Keratinocyte (primary cell): ENCODE measurements at regions not wholly inside any gene's neighbourhood (a gene's known extent, or its start where the extent isn't known, plus 50 kb on each side); places are given as distances from the start of the nearest gene placed in this dataset.

ENCODE experiments used
- EZH2 ChIP-seq: IDR thresholded peaks from one replicate; pipeline ENCODE4 v1.6.1; 2012; ENCODE audit warnings: inconsistent platforms, mild to moderate bottlenecking, low read length, moderate library complexity
- TF ChIP-seq, protein P1 (sequence below), 3 experiments: IDR thresholded peaks in 1 of 3; conservative IDR thresholded peaks in 1 of 3; optimal IDR thresholded peaks in 1 of 3; 2 replicates in 2 of 3; 3 replicates in 1 of 3; pipeline versions ENCODE3 to v1.5.1; 2011; ENCODE audit warnings: low read length in 3 of 3, mild to moderate bottlenecking in 3 of 3, moderate library complexity in 2 of 3, control low read depth in 1 of 3, inconsistent platforms in 1 of 3; ENCODE audit not compliant: insufficient read depth in 2 of 3; ENCODE audit errors: extremely low read depth in 1 of 3

DNA sequence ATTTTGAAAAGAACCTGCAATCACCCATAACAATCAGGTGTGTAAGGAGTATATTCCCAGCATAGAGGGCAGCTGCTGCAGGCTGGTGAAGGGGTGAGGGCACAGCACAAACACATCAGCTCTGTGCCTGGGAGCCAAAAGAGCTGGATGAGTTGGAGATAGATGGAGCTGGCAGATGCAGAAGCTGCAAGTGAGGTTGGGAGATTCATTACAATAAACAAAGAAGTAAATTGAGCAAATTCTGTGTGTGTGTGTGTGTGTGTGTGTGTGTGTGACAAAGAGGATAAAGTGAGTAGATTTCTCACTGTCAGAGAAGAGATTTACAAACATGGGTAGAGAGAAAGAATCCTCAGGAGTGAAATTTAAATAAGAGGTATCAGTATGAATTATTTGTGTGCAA lies 994.7 kb downstream of the EPHA3 start:
- TF ChIP-seq, protein P1, sequence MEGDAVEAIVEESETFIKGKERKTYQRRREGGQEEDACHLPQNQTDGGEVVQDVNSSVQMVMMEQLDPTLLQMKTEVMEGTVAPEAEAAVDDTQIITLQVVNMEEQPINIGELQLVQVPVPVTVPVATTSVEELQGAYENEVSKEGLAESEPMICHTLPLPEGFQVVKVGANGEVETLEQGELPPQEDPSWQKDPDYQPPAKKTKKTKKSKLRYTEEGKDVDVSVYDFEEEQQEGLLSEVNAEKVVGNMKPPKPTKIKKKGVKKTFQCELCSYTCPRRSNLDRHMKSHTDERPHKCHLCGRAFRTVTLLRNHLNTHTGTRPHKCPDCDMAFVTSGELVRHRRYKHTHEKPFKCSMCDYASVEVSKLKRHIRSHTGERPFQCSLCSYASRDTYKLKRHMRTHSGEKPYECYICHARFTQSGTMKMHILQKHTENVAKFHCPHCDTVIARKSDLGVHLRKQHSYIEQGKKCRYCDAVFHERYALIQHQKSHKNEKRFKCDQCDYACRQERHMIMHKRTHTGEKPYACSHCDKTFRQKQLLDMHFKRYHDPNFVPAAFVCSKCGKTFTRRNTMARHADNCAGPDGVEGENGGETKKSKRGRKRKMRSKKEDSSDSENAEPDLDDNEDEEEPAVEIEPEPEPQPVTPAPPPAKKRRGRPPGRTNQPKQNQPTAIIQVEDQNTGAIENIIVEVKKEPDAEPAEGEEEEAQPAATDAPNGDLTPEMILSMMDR (optimal IDR thresholded peaks at IDR 0.05 in 1 of 3, IDR thresholded peaks at IDR 0.05 in 1 of 3, conservative IDR thresholded peaks at IDR 0.05 in 1 of 3; ENCODE audit: extremely low read depth in 1 of 3, insufficient read depth in 2 of 3, low read length in 3 of 3), result no peak
- TF ChIP-seq EZH2, result no peak
